ENCODE measurements at regions not wholly inside any gene's neighbourhood (a gene's known extent, or its start where the extent isn't known, plus 50 kb on each side); places are given as distances from the start of the nearest gene placed in this dataset.
A peak's percentile ranks its signal among the peaks of the same experiment; 100 is the strongest.
"Not testable (repeated sequence)": the region's sequence is repeated elsewhere in the genome, so short reads cannot be mapped to it uniquely, and the experiment has no call there.

- no peak for DNase-seq
Measured at GRCh38 chr13:107685876-107686275, 529.5 kb downstream of the LIG4 start.

DNA sequence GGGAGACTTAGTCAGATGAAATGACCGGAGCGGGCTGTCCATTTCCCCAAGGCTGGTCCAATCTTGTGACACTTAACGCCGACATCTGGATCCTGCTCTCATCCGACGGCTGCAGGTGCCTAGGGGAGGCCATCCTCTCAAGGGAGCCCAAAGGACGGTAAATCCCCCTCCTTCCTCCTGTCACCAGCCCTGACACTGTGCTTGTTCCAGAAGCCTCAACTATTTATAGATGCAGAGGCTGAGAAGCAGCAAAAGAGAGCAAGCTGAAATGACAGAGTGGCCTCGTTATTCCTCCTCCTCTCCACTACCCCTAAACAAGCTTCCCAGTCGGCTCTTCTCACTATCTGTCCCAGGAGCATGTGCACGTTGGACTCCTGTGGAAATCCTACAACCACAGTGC, 533.7 kb downstream of the LIG4 start:
- no peak for DNase-seq

DNA sequence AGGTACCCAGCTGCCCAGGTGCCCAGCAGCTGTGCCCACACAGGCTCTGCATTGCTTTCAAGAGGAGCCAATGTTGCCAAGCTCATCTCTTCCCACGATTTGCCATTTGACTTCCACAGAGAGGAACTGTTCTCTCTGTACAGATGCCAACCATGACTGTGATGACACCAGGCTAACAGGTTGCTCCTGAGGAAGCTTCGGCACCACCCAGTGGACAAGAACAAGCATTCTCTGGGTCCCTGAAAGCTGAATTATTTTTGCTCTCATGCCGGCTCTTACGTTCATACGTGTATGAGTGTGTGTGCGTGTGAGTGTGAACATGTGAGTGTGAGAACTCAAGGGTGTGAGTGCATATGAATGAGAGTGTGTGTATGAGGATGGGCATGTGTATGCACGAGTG, 535.2 kb downstream of the LIG4 start:
- no peak for DNase-seq

DNA sequence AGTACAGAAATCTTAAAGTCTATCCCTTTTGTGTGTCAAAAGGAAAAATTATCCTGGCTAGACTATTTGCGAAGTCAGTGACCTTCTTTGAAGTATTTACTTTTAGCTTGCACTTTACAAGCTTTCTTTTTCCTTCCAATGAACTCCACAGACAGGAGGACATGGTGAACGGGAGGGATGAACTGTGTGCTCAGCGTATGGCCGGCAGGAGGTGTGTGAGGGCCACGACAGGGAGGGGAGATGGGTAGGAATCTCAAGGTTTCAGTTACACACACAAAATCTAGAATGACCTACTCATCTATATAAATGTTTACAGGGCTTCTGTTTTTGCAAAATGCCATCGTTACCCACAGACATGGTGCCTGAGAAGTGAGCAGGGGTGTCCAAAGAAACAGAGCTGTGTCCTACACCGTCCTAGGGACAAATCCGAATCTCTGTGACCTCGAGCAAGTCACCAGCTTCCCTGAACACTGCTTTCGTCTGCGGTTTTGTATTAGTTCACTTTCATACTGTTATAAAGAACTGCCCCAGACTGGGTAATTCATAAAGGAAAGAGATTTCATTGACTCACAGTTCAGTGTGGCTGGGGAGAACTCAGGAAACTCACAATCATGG, 537.2 kb downstream of the LIG4 start:
- DNase-seq, result no peak

DNA sequence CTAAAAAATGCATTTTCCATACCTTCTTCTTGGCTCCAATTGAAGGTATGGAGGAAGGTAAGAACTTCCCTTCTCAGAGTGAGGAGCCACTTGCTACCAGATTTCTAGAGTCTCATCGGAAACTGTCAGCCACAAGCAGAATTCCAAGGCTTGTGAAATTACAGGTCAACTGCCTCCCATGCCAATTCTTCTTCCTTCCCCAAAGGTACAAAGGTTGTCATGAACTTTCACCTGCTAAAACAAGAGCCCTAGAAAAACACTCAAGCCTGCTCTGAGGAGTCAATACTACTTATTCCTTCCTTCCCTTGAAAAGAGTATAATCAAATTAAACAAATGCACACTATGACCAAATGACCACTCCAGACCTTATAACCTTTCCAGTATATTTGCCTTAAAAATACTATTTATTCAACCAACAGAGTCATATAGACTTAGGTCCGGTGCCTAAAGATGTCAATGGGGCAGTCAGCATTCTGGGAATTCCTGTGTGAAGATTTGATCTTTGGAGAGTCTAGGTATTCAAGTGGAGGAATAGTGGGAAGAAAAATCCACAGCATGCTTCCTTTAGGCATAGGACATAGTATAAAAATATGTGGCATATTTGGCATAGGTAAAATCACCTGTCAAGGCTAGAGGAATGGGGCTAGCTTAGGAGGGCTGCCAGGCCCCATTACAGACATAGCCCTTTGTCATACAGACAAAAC, 539.3 kb downstream of the LIG4 start:
- no peak for DNase-seq

DNA sequence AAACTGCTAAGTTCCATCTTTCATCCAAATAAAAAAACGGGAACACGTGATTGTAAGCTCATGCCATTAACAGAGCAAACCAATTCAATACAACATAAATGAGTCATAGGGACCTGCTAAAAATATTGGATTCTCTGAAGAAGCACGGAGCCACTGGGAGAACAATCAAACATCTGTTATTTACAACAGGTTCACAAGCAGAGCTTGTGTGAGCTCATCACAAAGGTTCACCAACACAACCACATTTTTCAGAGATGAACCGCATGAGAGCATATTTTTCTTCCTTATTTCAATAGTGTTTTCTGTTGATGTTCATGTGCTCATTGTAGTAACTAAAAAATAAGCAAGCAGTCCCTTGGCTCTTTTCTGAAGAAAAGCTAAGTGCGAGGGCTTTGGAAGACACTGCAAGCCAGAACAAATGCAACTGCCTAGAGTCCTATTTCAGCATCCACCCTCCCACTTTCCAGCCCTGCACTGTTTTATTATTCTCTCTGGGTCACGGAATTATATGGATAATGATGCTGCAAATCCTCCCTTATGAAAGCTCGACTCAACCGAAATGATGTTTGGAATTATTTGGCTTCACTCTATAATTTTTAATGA, 545.8 kb downstream of the LIG4 start:
- no peak for DNase-seq

DNA sequence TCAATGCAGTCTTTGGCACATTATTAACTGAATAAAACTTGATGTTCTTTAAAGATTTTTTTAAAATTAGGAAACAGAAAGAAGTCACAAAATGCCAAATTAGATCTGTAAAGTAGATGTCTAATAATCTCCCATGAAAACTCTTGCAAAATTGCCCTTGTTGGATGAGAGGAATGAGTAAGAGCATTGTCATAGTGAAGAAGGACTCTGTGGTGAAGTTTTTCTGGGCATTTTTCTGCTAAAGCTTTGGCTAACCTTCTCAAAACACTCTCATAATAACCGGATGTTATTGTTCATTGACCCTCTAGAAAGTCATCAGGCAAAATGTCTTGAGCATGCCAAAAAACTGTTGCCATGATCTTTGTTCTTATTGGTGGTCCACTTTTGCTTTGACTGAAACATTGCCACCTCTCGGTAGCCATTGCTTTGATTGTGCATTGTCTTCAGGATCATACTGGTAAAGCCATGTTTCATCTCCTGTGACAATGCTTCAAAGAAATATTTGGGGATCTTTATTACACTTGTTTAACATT, 549.3 kb downstream of the LIG4 start:
- DNase-seq, result no peak

- DNase-seq, result peak in 44 of 56 donors; percentile 0 to 74 (median 12)
Measured at GRCh38 chr13:107650081-107650701, 565.1 kb downstream of the LIG4 start.

GRCh38 chr13:107649079-107649478, 566.3 kb downstream of the LIG4 start:
- DNase-seq, result no peak

DNA sequence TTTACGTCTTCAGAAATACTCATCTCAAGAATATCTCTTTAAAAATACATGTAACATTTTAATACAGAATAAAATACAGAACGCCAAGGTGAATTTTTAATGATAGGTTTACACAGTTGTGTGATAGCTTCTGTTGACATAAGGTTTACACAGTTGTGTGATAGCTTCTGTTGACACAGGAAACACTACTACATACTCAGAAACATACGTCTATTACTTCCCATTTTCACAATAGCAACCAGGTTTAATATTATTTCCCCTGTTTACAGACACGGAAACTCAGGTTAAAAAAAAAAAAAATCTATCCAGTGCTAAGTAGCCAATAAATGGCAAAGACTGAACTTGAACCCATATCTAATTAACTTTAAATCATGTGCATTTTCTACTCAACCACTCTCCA, 571.2 kb downstream of the LIG4 start:
- no peak for DNase-seq

- DNase-seq, result no peak
Measured at GRCh38 chr13:107643615-107644014, 571.7 kb downstream of the LIG4 start.

- DNase-seq, result no peak
Measured at GRCh38 chr13:107642831-107643230, 572.5 kb downstream of the LIG4 start.

DNA sequence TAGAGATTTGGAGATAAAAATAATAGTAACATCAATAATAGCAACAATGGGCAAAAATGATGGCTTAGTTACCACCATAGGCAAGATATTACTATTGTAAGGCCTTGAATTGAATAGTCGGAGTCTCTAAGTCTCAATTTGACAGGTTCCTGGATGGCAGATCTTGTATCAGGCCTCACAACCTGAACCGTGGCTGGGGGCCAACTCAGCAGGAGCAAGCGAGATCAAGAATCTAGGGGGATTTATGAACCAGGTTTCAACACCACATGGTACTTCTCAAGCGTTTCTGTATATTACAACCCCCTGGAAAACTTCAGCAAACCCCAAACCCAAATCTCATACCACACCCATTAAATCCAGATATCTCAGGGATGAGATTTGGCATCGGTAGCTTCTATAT, 573.8 kb downstream of the LIG4 start:
- DNase-seq, result no peak

- no peak for DNase-seq
Measured at GRCh38 chr13:107625648-107626047, 589.7 kb downstream of the LIG4 start.

DNA sequence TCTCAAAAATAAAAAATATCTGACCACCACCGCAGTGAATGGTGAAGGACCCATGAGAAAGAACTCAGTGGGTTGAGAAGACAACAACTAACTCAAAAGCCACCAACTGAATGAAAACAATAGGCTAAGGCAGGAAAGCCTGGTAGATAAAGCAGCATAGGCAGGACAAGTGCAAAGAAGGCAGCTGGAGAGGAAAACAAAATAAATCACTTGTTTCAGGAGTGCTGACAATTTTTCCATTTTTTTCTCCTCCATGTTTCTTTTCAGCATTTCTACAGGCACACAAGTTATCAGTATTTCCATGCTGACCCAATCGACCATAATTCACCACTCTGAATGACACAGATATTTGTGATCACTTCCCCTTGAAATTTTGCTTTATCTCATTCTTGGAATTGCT, 597.8 kb downstream of the LIG4 start:
- DNase-seq, result no peak

DNA sequence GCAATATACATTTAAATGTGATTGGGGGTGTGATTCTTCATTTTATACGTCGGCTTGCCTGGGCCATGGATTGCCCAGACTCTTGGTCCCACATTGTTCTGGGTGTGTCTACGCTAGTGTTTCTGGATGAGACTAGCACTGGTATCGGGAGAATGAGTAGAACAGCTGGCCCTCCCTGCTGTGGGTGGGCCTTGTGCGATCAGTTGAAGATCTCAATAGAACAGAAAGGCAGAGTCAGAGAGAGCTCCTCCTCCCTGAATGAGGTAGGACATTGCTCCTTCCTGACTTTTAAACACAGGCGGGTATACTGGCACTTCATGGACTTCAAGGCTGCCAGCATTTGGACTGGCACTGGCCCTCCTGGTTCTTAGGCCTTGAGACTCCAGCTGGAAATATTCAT, 603.0 kb downstream of the LIG4 start:
- no peak for DNase-seq

DNA sequence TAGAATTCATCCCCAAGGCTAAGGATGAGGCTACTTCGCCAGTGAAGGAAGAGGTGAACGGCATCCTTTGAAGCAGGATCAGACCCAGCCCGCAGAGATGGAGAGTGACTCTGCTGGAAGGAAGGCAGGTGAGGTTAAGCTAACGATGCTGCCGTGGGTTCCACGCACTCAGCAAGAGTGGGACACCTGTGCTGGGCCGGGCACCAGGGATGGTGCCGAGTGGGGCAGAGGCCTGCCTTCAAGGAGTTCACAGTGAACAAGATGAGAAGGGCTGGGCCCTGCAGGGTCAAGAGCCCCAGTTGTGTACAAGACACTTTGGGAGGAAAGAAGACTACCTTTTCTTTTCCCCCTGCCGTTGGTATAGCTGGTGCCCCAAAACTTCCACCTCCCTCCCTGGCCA, 606.6 kb downstream of the LIG4 start:
- DNase-seq, result no peak

GRCh38 chr13:107600971-107601370, 614.4 kb downstream of the LIG4 start:
- DNase-seq, result no peak

GRCh38 chr13:107596306-107596705, 619.0 kb downstream of the LIG4 start:
- not testable (repeated sequence) for DNase-seq

- no peak for DNase-seq
Measured at GRCh38 chr13:107590556-107590955, 624.8 kb downstream of the LIG4 start.

- DNase-seq, result no peak
Measured at GRCh38 chr13:107587681-107588080, 627.7 kb downstream of the LIG4 start.

DNA sequence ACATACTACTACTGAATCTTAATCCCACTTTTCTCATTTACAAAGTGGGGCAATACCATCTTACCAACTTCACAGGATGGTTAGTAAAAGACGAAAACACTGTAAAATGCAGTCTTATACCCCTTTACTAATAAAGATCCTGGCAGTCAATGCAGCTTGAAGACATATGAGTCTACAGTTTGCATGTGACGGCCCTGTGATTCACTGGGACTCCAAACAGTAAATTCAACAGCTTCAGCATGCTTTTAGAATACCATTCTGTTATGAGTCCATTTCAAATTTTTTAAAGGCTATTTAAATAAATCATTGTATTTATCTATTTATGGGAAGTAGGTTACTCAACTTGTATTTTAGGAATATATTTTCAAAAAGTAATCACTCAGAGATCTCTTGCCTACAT, 629.1 kb downstream of the LIG4 start:
- DNase-seq, result no peak
